ENCODE measurements at regions not wholly inside any gene's neighbourhood (a gene's known extent, or its start where the extent isn't known, plus 50 kb on each side); places are given as distances from the start of the nearest gene placed in this dataset.

DNA sequence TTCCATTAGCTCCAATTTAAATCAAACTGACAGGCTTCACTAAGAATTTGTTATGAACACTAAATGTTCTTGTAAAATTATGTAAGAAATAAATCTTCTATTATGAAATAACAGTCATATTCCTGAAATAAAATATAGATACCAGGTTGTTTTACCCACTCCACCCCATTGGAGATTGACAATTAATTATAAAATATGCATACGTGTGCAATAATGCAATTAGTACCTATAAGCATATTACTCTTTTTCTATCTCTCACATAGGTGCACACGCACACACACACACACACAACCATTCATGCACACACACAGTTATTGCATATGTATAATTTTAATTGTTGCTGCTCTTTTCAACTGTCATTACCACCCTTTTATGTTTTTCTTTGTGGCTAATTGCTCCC, 395.7 kb downstream of the SLITRK5 start:
- ATAC-seq, result no peak
- Histone ChIP-seq H3K27me3 (ENCODE audit: insufficient read depth) (no peaks in the 10 kb centered on the region), H3K27ac (ENCODE audit: low read depth) (no peak overlapping the region), H3K36me3 (ENCODE audit: insufficient read depth) (no peaks in the 10 kb centered on the region), H3F3A (replicated peaks; ENCODE audit: low read depth) (no peaks in the 10 kb centered on the region), H3K4me1 (ENCODE audit: insufficient read depth) (no peaks in the 10 kb centered on the region), H3K4me3 (no peak overlapping the region), H3K9me2 (ENCODE audit: insufficient read depth) (peaks cover 12% of the 10 kb centered on the region), H3K4me2 (no peak overlapping the region), H4K20me1 (replicated peaks; ENCODE audit: insufficient read depth) (no peaks in the 10 kb centered on the region), H2AFZ (no peak overlapping the region), H3K79me2 (replicated peaks; ENCODE audit: insufficient read depth) (no peaks in the 10 kb centered on the region)
- TF ChIP-seq JUNB (IDR thresholded peaks at IDR 0.05; ENCODE audit: unreplicated experiment) (no peak), POLR2AphosphoS5 (IDR thresholded peaks at IDR 0.05; ENCODE audit: low read depth) (no peak), EZH2 (IDR thresholded peaks at IDR 0.05; ENCODE audit: low read depth, unreplicated experiment) (no peak), CREB1 (CRISPR knock-in tag; IDR thresholded peaks at IDR 0.05; ENCODE audit: low read depth) (no peak), ZNF114 (CRISPR knock-in tag; IDR thresholded peaks at IDR 0.05) (no peak), STAT1 (IDR thresholded peaks at IDR 0.05; ENCODE audit: unreplicated experiment) (no peak)
- TF ChIP-seq, protein P1, sequence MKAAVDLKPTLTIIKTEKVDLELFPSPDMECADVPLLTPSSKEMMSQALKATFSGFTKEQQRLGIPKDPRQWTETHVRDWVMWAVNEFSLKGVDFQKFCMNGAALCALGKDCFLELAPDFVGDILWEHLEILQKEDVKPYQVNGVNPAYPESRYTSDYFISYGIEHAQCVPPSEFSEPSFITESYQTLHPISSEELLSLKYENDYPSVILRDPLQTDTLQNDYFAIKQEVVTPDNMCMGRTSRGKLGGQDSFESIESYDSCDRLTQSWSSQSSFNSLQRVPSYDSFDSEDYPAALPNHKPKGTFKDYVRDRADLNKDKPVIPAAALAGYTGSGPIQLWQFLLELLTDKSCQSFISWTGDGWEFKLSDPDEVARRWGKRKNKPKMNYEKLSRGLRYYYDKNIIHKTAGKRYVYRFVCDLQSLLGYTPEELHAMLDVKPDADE (IDR thresholded peaks at IDR 0.05), result no peak
- TF ChIP-seq, protein P2, sequence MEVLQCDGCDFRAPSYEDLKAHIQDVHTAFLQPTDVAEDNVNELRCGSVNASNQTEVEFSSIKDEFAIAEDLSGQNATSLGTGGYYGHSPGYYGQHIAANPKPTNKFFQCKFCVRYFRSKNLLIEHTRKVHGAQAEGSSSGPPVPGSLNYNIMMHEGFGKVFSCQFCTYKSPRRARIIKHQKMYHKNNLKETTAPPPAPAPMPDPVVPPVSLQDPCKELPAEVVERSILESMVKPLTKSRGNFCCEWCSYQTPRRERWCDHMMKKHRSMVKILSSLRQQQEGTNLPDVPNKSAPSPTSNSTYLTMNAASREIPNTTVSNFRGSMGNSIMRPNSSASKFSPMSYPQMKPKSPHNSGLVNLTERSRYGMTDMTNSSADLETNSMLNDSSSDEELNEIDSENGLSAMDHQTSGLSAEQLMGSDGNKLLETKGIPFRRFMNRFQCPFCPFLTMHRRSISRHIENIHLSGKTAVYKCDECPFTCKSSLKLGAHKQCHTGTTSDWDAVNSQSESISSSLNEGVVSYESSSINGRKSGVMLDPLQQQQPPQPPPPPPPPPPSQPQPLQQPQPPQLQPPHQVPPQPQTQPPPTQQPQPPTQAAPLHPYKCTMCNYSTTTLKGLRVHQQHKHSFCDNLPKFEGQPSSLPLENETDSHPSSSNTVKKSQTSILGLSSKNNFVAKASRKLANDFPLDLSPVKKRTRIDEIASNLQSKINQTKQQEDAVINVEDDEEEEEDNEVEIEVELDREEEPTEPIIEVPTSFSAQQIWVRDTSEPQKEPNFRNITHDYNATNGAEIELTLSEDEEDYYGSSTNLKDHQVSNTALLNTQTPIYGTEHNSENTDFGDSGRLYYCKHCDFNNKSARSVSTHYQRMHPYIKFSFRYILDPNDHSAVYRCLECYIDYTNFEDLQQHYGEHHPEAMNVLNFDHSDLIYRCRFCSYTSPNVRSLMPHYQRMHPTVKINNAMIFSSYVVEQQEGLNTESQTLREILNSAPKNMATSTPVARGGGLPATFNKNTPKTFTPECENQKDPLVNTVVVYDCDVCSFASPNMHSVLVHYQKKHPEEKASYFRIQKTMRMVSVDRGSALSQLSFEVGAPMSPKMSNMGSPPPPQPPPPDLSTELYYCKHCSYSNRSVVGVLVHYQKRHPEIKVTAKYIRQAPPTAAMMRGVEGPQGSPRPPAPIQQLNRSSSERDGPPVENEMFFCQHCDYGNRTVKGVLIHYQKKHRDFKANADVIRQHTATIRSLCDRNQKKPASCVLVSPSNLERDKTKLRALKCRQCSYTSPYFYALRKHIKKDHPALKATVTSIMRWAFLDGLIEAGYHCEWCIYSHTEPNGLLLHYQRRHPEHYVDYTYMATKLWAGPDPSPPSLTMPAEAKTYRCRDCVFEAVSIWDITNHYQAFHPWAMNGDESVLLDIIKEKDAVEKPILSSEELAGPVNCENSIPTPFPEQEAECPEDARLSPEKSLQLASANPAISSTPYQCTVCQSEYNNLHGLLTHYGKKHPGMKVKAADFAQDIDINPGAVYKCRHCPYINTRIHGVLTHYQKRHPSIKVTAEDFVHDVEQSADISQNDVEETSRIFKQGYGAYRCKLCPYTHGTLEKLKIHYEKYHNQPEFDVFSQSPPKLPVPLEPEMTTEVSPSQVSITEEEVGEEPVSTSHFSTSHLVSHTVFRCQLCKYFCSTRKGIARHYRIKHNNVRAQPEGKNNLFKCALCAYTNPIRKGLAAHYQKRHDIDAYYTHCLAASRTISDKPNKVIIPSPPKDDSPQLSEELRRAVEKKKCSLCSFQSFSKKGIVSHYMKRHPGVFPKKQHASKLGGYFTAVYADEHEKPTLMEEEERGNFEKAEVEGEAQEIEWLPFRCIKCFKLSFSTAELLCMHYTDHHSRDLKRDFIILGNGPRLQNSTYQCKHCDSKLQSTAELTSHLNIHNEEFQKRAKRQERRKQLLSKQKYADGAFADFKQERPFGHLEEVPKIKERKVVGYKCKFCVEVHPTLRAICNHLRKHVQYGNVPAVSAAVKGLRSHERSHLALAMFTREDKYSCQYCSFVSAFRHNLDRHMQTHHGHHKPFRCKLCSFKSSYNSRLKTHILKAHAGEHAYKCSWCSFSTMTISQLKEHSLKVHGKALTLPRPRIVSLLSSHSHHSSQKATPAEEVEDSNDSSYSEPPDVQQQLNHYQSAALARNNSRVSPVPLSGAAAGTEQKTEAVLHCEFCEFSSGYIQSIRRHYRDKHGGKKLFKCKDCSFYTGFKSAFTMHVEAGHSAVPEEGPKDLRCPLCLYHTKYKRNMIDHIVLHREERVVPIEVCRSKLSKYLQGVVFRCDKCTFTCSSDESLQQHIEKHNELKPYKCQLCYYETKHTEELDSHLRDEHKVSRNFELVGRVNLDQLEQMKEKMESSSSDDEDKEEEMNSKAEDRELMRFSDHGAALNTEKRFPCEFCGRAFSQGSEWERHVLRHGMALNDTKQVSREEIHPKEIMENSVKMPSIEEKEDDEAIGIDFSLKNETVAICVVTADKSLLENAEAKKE (CRISPR knock-in tag; IDR thresholded peaks at IDR 0.05), result no peak
- H3K9me3 Mint-ChIP-seq, result no peaks in the 10 kb centered on the region
- H3K27me3 Mint-ChIP-seq (ENCODE audit: insufficient read depth, low read depth, poor library complexity), result no peaks in the 10 kb centered on the region
- no peaks in the 10 kb centered on the region for H3K4me1 Mint-ChIP-seq
- H3K27ac Mint-ChIP-seq, result no peak overlapping the region
- H3K4me3 Mint-ChIP-seq, result no peak overlapping the region
- DNase-seq (ENCODE audit: low spot score), result no peak
- H3K36me3 Mint-ChIP-seq (ENCODE audit: low read depth), result no peaks in the 10 kb centered on the region

All from GM23338 (cell line).